B cell (primary cell): ENCODE measurements at regions not wholly inside any gene's neighbourhood (a gene's known extent, or its start where the extent isn't known, plus 50 kb on each side); places are given as distances from the start of the nearest gene placed in this dataset.
"Not testable (repeated sequence)": the region's sequence is repeated elsewhere in the genome, so short reads cannot be mapped to it uniquely, and the experiment has no call there.

Experiments used
- ATAC-seq: fragments of 200-7000 bp; cut with Tn5 transposase; one replicate; pipeline ENCODE4 v1.10.0; 2021; ENCODE audit warnings: low read depth, mild to moderate bottlenecking, moderate number of reproducible peaks, moderate library complexity
- CTCF ChIA-PET: fragments of 350-600 bp; sonication (Branson Sonifier 250); formaldehyde crosslinking; loops from one replicate; lab custom pipeline; 2021; ENCODE audit warnings: antibody characterized with exemption, inconsistent platforms; lab: Charles Lee
- POLR2A ChIA-PET: fragments of 350-600 bp; sonication (Branson Sonifier 250); formaldehyde crosslinking; loops from one replicate; lab custom pipeline; 2021; ENCODE audit warnings: antibody characterized with exemption; lab: Charles Lee
- DNase-seq: peaks from one replicate; pipeline ENCODE4 v3.0.0; 2013
- H2AFZ ChIP-seq: 2 replicates; pipeline ENCODE4 v1.6.1; 2012; ENCODE audit warnings: mild to moderate bottlenecking, low read depth, low read length; ENCODE audit not compliant: insufficient read depth, poor library complexity, severe bottlenecking
- H3K27ac ChIP-seq, 2 donors: 1 replicate in 1 of 2; 2 replicates in 1 of 2; pipeline ENCODE4 v1.5.1; 2012 to 2013; ENCODE audit warnings: low read length in 2 of 2, mild to moderate bottlenecking in 2 of 2, moderate library complexity in 1 of 2
- H3K27me3 ChIP-seq, 4 experiments: fragments of 200-600 bp in 1 of 4; sonication (generic) in 1 of 4; replicated peaks in 1 of 4; 1 replicate in 2 of 4; 2 replicates in 2 of 4; pipeline versions ENCODE4 v1.6.1 to v1.7.0; 2013 to 2016; ENCODE audit warnings: low read length in 3 of 4, mild to moderate bottlenecking in 2 of 4, mixed read lengths in 1 of 4, moderate library complexity in 1 of 4; ENCODE audit not compliant: insufficient read depth in 4 of 4, control insufficient read depth in 3 of 4; ENCODE audit errors: control extremely low read depth in 1 of 4
- H3K36me3 ChIP-seq, 2 experiments: replicated peaks in 1 of 2; 1 replicate in 1 of 2; 2 replicates in 1 of 2; pipeline versions ENCODE4 v1.6.1 to v1.7.1; 2013; ENCODE audit warnings: low read length in 1 of 2; ENCODE audit not compliant: insufficient read depth in 2 of 2, control insufficient read depth in 1 of 2; ENCODE audit errors: control extremely low read depth in 1 of 2, extremely low read depth in 1 of 2
- H3K4me1 ChIP-seq, 2 donors: fragments of 200-600 bp in 1 of 2; sonication (generic) in 1 of 2; 1 replicate in 1 of 2; 2 replicates in 1 of 2; pipeline versions ENCODE4 v1.5.1 to v1.6.1; 2013 to 2017; ENCODE audit warnings: low read length in 2 of 2; ENCODE audit not compliant: control insufficient read depth in 2 of 2, insufficient read depth in 2 of 2
- H3K4me2 ChIP-seq: replicated peaks from 2 replicates; pipeline ENCODE3; 2012; ENCODE audit warnings: mild to moderate bottlenecking, low read depth, low read length; ENCODE audit not compliant: poor library complexity, severe bottlenecking
- H3K4me3 ChIP-seq, 5 experiments: fragments of 200-600 bp in 1 of 5; sonication (generic) in 1 of 5; 1 replicate in 3 of 5; 2 replicates in 2 of 5; pipeline versions ENCODE4 v1.5.1 to v1.7.0; 2011 to 2016; ENCODE audit warnings: low read length in 4 of 5, mild to moderate bottlenecking in 4 of 5, low read depth in 2 of 5, control low read depth in 1 of 5, moderate library complexity in 1 of 5; ENCODE audit not compliant: insufficient read depth in 1 of 5; ENCODE audit errors: control extremely low read depth in 1 of 5, extremely low read depth in 1 of 5
- H3K79me2 ChIP-seq: fragments of 200-600 bp; sonication (generic); one replicate; pipeline ENCODE4 v1.6.0; 2016; ENCODE audit warnings: low read length; ENCODE audit not compliant: control insufficient read depth, insufficient read depth
- H3K9ac ChIP-seq: fragments of 200-600 bp; sonication (generic); 2 replicates; pipeline ENCODE4 v1.6.1; 2017; ENCODE audit warnings: mild to moderate bottlenecking, low read length, moderate library complexity
- H3K9me3 ChIP-seq, 3 donors: one replicate each; pipeline versions ENCODE4 v1.6.1 to v1.7.1; 2013; ENCODE audit warnings: low read length in 2 of 3; ENCODE audit not compliant: control insufficient read depth in 2 of 3, insufficient read depth in 1 of 3; ENCODE audit errors: control extremely low read depth in 1 of 3
- H4K20me1 ChIP-seq: 2 replicates; pipeline ENCODE4 v1.6.0; 2012; ENCODE audit warnings: mild to moderate bottlenecking, low read length; ENCODE audit not compliant: insufficient read depth, control insufficient read depth, poor library complexity, severe bottlenecking
- H3K27ac Mint-ChIP-seq: one replicate; pipeline ENCODE4 v1.8.0; 2021; ENCODE audit warnings: mixed read lengths
- H3K27me3 Mint-ChIP-seq: one replicate; pipeline ENCODE4 v1.8.0; 2021; ENCODE audit warnings: mixed read lengths
- H3K4me1 Mint-ChIP-seq: one replicate; pipeline ENCODE4 v1.8.0; 2021; ENCODE audit warnings: mixed read lengths
- H3K4me3 Mint-ChIP-seq: one replicate; pipeline ENCODE4 v1.8.0; 2021; ENCODE audit warnings: mixed read lengths
- H3K9me3 Mint-ChIP-seq: one replicate; pipeline ENCODE4 v1.8.0; 2022; ENCODE audit warnings: mixed read lengths; ENCODE audit not compliant: insufficient read depth
- CTCF ChIP-seq: fragments of 200-600 bp; IDR thresholded peaks from one replicate; pipeline ENCODE4 v1.8.0; 2022; ENCODE audit warnings: antibody characterized with exemption, mild to moderate bottlenecking
- EZH2 ChIP-seq: IDR thresholded peaks from 2 replicates; pipeline ENCODE4 v1.6.1; 2012; ENCODE audit warnings: borderline replicate concordance, low read depth, mild to moderate bottlenecking, moderate library complexity, low read length; ENCODE audit not compliant: insufficient read depth, poor library complexity, severe bottlenecking
- WGBS: methylation state at CpG from one replicate; pipeline ENCODE4 v1.1.5; 2013; ENCODE audit warnings: missing lambda C conversion rate; ENCODE audit not compliant: insufficient coverage; 5-methylcytosine and 5-hydroxymethylcytosine counted together
- intact Hi-C: fragments of 100-400 bp; cut with micrococcal nuclease; formaldehyde crosslinking; loops from one replicate; pipeline ENCODE4 v1.10.0; 2022

GRCh38 chr13:79895416-79895815 lies 414.5 kb downstream of the NDFIP2 start:
- Histone ChIP-seq H3K27me3 (no peaks in the 10 kb centered on the region), H3K36me3 (no peaks in the 10 kb centered on the region), H3K9ac (no peak overlapping the region), H3K79me2 (no peaks in the 10 kb centered on the region), H3K4me1 (no peaks in the 10 kb centered on the region), H2AFZ (no peak overlapping the region), H3K4me3 (no peak overlapping the region), H3K4me2 (no peak overlapping the region), H3K9me3 (no peaks in the 10 kb centered on the region), H4K20me1 (no peaks in the 10 kb centered on the region), H3K27ac (no peak overlapping the region)
- DNase-seq (no peak), ATAC-seq (no peak)
- no peaks in the 10 kb centered on the region for H3K27me3 Mint-ChIP-seq
- TF ChIP-seq CTCF (no peak), EZH2 (no peak)
- CTCF ChIA-PET, result no interaction called here
- H3K9me3 Mint-ChIP-seq, result no peaks in the 10 kb centered on the region
- no peak overlapping the region for H3K4me3 Mint-ChIP-seq
- 83% methylated on average over 6 of the region's 6 CpGs for WGBS
- intact Hi-C loops, result no loop called here
- no peaks in the 10 kb centered on the region for H3K4me1 Mint-ChIP-seq
- POLR2A ChIA-PET, result no interaction called here
- H3K27ac Mint-ChIP-seq, result no peak overlapping the region

- H4K20me1 ChIP-seq, H3K4me3 ChIP-seq, POLR2A ChIA-PET, CTCF ChIA-PET, H3K4me2 ChIP-seq, H3K36me3 ChIP-seq, DNase-seq, H3K27ac Mint-ChIP-seq, H3K9me3 Mint-ChIP-seq, H3K4me3 Mint-ChIP-seq, H3K9ac ChIP-seq, H3K27ac ChIP-seq, H3K9me3 ChIP-seq, H3K79me2 ChIP-seq, H3K4me1 ChIP-seq, H3K27me3 Mint-ChIP-seq, H2AFZ ChIP-seq, H3K4me1 Mint-ChIP-seq, H3K27me3 ChIP-seq, intact Hi-C loops, ATAC-seq: not testable (repeated sequence)
- WGBS, result 89% methylated on average over 8 of the region's 8 CpGs
These were observed 406.3 kb downstream of the NDFIP2 start for GRCh38 chr13:79887278-79887677.
